HEK293 (cell line): ENCODE measurements at regions not wholly inside any gene's neighbourhood (a gene's known extent, or its start where the extent isn't known, plus 50 kb on each side); places are given as distances from the start of the nearest gene placed in this dataset.

ENCODE experiments used
- CTCF ChIA-PET: fragments of 350-600 bp; formaldehyde crosslinking; extraction: SDS; loops from one replicate; lab custom pipeline; 2021; ENCODE audit warnings: antibody characterized with exemption; lab: Yijun Ruan, JAX
- POLR2A ChIA-PET: fragments of 300-600 bp; formaldehyde crosslinking; extraction: SDS; loops from one replicate; lab custom pipeline; 2020; ENCODE audit warnings: antibody characterized with exemption, inconsistent platforms; lab: Yijun Ruan, JAX
- H3K27ac ChIP-seq: fragments of 200-500 bp; sonication (Bioruptor generic); 2 replicates; pipeline ENCODE4 v1.5.1; 2014; ENCODE audit warnings: low read depth, low read length, control low read depth, inconsistent platforms; ENCODE audit errors: extremely low read depth
- H3K36me3 ChIP-seq, 2 experiments: fragments of 200-500 bp in 1 of 2; sonication (Bioruptor generic) in 1 of 2; 1 replicate in 1 of 2; 2 replicates in 1 of 2; pipeline ENCODE4 v1.5.1; 2014 to 2017; ENCODE audit warnings: inconsistent platforms in 2 of 2, low read length in 2 of 2; ENCODE audit not compliant: control insufficient read depth in 2 of 2, insufficient read depth in 1 of 2
- H3K4me1 ChIP-seq: fragments of 200-500 bp; sonication (Bioruptor generic); 2 replicates; pipeline ENCODE4 v1.5.1; 2014; ENCODE audit warnings: mild to moderate bottlenecking, low read length, inconsistent platforms; ENCODE audit not compliant: control insufficient read depth, insufficient read depth
- H3K4me3 ChIP-seq: 2 replicates; pipeline ENCODE4 v1.5.1; 2011; ENCODE audit warnings: low read depth, mild to moderate bottlenecking, control low read depth, low read length, moderate library complexity
- H3K9me3 ChIP-seq: fragments of 200-500 bp; sonication (Bioruptor generic); 2 replicates; pipeline ENCODE4 v1.5.1; 2014; ENCODE audit warnings: low read depth, low read length, inconsistent platforms; ENCODE audit not compliant: control insufficient read depth, insufficient read depth
- FEZF1 ChIP-seq: fragments of 450-650 bp; formaldehyde crosslinking; IDR thresholded peaks from 2 replicates; pipeline ENCODE4 v1.5.1; 2016; ENCODE audit warnings: missing biosample characterization, missing genetic modification characterization
- KLF16 ChIP-seq: fragments of 450-650 bp; formaldehyde crosslinking; IDR thresholded peaks from 2 replicates; pipeline ENCODE4 v1.5.1; 2017; ENCODE audit warnings: missing biosample characterization, missing genetic modification characterization
- KLF7 ChIP-seq: fragments of 450-650 bp; formaldehyde crosslinking; IDR thresholded peaks from 2 replicates; pipeline ENCODE4 v1.5.1; 2016; ENCODE audit warnings: missing biosample characterization, missing genetic modification characterization, borderline replicate concordance
- PATZ1 ChIP-seq: fragments of 450-650 bp; formaldehyde crosslinking; IDR thresholded peaks from 2 replicates; pipeline ENCODE4 v1.5.1; 2016; ENCODE audit warnings: missing biosample characterization, missing genetic modification characterization
- SCRT2 ChIP-seq: fragments of 450-650 bp; formaldehyde crosslinking; IDR thresholded peaks from 2 replicates; pipeline ENCODE4 v1.5.1; 2016; ENCODE audit warnings: missing biosample characterization, missing genetic modification characterization
- ZNF184 ChIP-seq: fragments of 450-650 bp; IDR thresholded peaks from 2 replicates; pipeline ENCODE4 v1.5.1; 2018; ENCODE audit warnings: missing biosample characterization, mild to moderate bottlenecking, missing genetic modification characterization
- ZNF202 ChIP-seq: fragments of 450-650 bp; formaldehyde crosslinking; IDR thresholded peaks from 2 replicates; pipeline ENCODE4 v1.5.1; 2016; ENCODE audit warnings: missing biosample characterization, missing genetic modification characterization, borderline replicate concordance
- ZNF211 ChIP-seq: fragments of 450-650 bp; formaldehyde crosslinking; IDR thresholded peaks from 2 replicates; pipeline ENCODE4 v1.5.1; 2016; ENCODE audit warnings: low read depth, missing biosample characterization, missing genetic modification characterization
- ZNF248 ChIP-seq: fragments of 450-650 bp; formaldehyde crosslinking; IDR thresholded peaks from 2 replicates; pipeline ENCODE4 v1.5.1; 2017; ENCODE audit warnings: missing biosample characterization, missing genetic modification characterization
- ZNF302 ChIP-seq: fragments of 450-650 bp; formaldehyde crosslinking; IDR thresholded peaks from 2 replicates; pipeline ENCODE4 v1.5.1; 2016; ENCODE audit warnings: missing biosample characterization, missing genetic modification characterization, low read depth
- ZNF501 ChIP-seq: fragments of 450-650 bp; formaldehyde crosslinking; IDR thresholded peaks from 2 replicates; pipeline ENCODE4 v1.5.1; 2016; ENCODE audit warnings: missing biosample characterization, missing genetic modification characterization
- ZNF510 ChIP-seq: fragments of 450-650 bp; formaldehyde crosslinking; IDR thresholded peaks from 2 replicates; pipeline ENCODE4 v1.5.1; 2018; ENCODE audit warnings: mild to moderate bottlenecking, missing genetic modification characterization, missing biosample characterization; ENCODE audit not compliant: insufficient replicate concordance
- ZNF514 ChIP-seq: fragments of 450-650 bp; formaldehyde crosslinking; IDR thresholded peaks from 2 replicates; pipeline ENCODE4 v1.5.1; 2016; ENCODE audit warnings: missing biosample characterization, missing genetic modification characterization
- ZNF544 ChIP-seq: fragments of 450-650 bp; formaldehyde crosslinking; IDR thresholded peaks from 2 replicates; pipeline ENCODE4 v1.5.0; 2017; ENCODE audit warnings: missing biosample characterization, missing genetic modification characterization
- ZNF585B ChIP-seq: fragments of 450-650 bp; formaldehyde crosslinking; IDR thresholded peaks from 2 replicates; pipeline ENCODE4 v1.5.1; 2016; ENCODE audit warnings: missing biosample characterization, missing genetic modification characterization
- ZNF626 ChIP-seq: fragments of 450-650 bp; sonication (Bioruptor Pico); formaldehyde crosslinking; IDR thresholded peaks from 2 replicates; pipeline ENCODE4 v1.5.1; 2018; ENCODE audit warnings: missing biosample characterization, missing genetic modification characterization, inconsistent platforms
- ZNF747 ChIP-seq: fragments of 450-650 bp; formaldehyde crosslinking; IDR thresholded peaks from 2 replicates; pipeline ENCODE4 v1.5.1; 2016; ENCODE audit warnings: missing biosample characterization, missing genetic modification characterization
- ZNF791 ChIP-seq: fragments of 450-650 bp; formaldehyde crosslinking; IDR thresholded peaks from 2 replicates; pipeline ENCODE4 v1.5.1; 2016; ENCODE audit warnings: missing biosample characterization, missing genetic modification characterization
- TF ChIP-seq, protein P1 (sequence below): fragments of 450-650 bp; formaldehyde crosslinking; IDR thresholded peaks from 2 replicates; pipeline ENCODE4 v1.5.1; 2017; ENCODE audit warnings: missing biosample characterization, missing genetic modification characterization
- TF ChIP-seq, protein P2 (sequence below): fragments of 450-650 bp; formaldehyde crosslinking; IDR thresholded peaks from 2 replicates; pipeline ENCODE4 v1.5.1; 2016; ENCODE audit warnings: missing biosample characterization, missing genetic modification characterization

GRCh38 chr11:38425578-38425977 lies 1827.5 kb upstream of the RAG2 start:
- Histone ChIP-seq H3K4me1 (no peaks in the 10 kb centered on the region), H3K9me3 (no peaks in the 10 kb centered on the region), H3K36me3 (no peaks in the 10 kb centered on the region), H3K4me3 (no peak overlapping the region), H3K27ac (no peak overlapping the region)
- ChIA-PET POLR2A (no interaction called here), CTCF (interaction anchor here (0.6 kb wide), 2 partner anchors 15 to 17 kb away, joined by 3 to 4 read pairs; no protein-coding TSS in a partner anchor)
- TF ChIP-seq ZNF585B, result no peak
- TF ChIP-seq ZNF544, result no peak

DNA sequence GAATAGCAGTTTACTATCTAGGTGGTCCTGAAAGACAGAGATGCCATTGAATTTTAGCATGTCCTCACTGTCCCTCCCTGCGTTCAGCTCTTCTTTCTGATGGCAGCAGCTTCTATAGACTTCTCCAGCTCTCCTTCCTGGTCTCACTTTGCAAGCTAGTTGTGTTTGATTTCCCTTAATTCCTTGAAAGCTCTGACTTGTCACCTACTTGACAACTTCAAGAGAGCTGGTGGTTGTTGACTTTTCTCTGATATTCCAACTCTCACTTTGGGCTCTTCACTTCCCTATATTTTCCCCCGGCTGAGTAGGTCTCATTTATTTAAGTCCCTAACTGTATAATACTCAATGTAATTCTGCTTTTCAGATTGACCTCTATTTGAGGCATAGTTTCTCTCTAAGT lies 1825.0 kb upstream of the RAG2 start:
- Histone ChIP-seq H3K4me3 (no peak overlapping the region), H3K27ac (no peak overlapping the region), H3K4me1 (no peaks in the 10 kb centered on the region), H3K36me3 (no peaks in the 10 kb centered on the region)
- POLR2A ChIA-PET, result no interaction called here
- TF ChIP-seq ZNF501 (no peak), ZNF248 (tag by site-specific recombination) (no peak), PATZ1 (tag by site-specific recombination) (no peak), ZNF791 (tag by site-specific recombination) (no peak), SCRT2 (no peak), FEZF1 (no peak), ZNF302 (tag by site-specific recombination) (no peak), ZNF585B (no peak), KLF7 (no peak), ZNF514 (tag by site-specific recombination) (no peak), ZNF211 (tag by site-specific recombination) (no peak), ZNF747 (tag by site-specific recombination) (no peak), ZNF202 (no peak), ZNF184 (tag by site-specific recombination) (no peak), ZNF510 (no peak), ZNF626 (tag by site-specific recombination) (no peak), KLF16 (tag by site-specific recombination) (no peak)
- TF ChIP-seq, protein P1, sequence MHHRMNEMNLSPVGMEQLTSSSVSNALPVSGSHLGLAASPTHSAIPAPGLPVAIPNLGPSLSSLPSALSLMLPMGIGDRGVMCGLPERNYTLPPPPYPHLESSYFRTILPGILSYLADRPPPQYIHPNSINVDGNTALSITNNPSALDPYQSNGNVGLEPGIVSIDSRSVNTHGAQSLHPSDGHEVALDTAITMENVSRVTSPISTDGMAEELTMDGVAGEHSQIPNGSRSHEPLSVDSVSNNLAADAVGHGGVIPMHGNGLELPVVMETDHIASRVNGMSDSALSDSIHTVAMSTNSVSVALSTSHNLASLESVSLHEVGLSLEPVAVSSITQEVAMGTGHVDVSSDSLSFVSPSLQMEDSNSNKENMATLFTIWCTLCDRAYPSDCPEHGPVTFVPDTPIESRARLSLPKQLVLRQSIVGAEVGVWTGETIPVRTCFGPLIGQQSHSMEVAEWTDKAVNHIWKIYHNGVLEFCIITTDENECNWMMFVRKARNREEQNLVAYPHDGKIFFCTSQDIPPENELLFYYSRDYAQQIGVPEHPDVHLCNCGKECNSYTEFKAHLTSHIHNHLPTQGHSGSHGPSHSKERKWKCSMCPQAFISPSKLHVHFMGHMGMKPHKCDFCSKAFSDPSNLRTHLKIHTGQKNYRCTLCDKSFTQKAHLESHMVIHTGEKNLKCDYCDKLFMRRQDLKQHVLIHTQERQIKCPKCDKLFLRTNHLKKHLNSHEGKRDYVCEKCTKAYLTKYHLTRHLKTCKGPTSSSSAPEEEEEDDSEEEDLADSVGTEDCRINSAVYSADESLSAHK (tag by site-specific recombination), result no peak
- TF ChIP-seq, protein P2, sequence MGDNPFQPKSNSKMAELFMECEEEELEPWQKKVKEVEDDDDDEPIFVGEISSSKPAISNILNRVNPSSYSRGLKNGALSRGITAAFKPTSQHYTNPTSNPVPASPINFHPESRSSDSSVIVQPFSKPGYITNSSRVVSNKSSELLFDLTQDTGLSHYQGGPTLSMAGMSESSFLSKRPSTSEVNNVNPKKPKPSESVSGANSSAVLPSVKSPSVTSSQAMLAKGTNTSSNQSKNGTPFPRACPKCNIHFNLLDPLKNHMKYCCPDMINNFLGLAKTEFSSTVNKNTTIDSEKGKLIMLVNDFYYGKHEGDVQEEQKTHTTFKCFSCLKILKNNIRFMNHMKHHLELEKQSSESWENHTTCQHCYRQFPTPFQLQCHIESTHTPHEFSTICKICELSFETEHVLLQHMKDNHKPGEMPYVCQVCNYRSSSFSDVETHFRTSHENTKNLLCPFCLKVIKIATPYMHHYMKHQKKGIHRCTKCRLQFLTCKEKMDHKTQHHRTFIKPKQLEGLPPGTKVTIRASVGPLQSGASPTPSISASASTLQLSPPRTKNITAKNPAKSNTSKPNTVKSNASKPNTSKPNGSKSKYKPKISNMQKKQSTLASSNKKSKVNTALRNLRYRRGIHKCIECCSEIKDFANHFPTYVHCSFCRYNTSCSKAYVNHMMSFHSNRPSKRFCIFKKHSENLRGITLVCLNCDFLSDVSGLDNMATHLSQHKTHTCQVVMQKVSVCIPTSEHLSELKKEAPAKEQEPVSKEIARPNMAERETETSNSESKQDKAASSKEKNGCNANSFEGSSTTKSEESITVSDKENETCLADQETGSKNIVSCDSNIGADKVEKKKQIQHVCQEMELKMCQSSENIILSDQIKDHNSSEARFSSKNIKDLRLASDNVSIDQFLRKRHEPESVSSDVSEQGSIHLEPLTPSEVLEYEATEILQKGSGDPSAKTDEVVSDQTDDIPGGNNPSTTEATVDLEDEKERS (tag by site-specific recombination), result no peak
- TF ChIP-seq, all 188 proteins: peak for 0
- CTCF ChIA-PET, result interaction anchor here (0.8 kb wide), 1 partner anchor 10 kb away, joined by 4 read pairs; no protein-coding TSS in a partner anchor
- H3K9me3 ChIP-seq, result no peaks in the 10 kb centered on the region
